Activated CD4-positive, CD25-positive, alpha-beta regulatory T cell treated with anti-CD3 and anti-CD28 coated beads, Interleukin-2, amount 50 U/mL, for 72 hours (primary cell): ENCODE measurements at regions not wholly inside any gene's neighbourhood (a gene's known extent, or its start where the extent isn't known, plus 50 kb on each side); places are given as distances from the start of the nearest gene placed in this dataset.

Experiments used
- DNase-seq: peaks from one replicate; pipeline ENCODE4 v3.0.0; 2021

GRCh38 chr10:20963721-20964595, 66.8 kb upstream of the NEBL start:
- no peak for DNase-seq

- no peak for DNase-seq
Measured at GRCh38 chr10:20963056-20963455, 65.9 kb upstream of the NEBL start.

GRCh38 chr10:20962165-20962564, 65.1 kb upstream of the NEBL start:
- no peak for DNase-seq

GRCh38 chr10:20959242-20959641, 62.1 kb upstream of the NEBL start:
- DNase-seq: no peak

- no peak for DNase-seq
Measured at GRCh38 chr10:20958764-20959163, 61.7 kb upstream of the NEBL start.

- DNase-seq: no peak
Measured at GRCh38 chr10:20958225-20958624, 61.1 kb upstream of the NEBL start.

- DNase-seq: no peak
Measured at GRCh38 chr10:20957744-20958143, 60.6 kb upstream of the NEBL start.

- DNase-seq: no peak
Measured at GRCh38 chr10:20956843-20957242, 59.7 kb upstream of the NEBL start.

- DNase-seq: no peak
Measured at GRCh38 chr10:20955355-20955893, 58.3 kb upstream of the NEBL start.

- no peak for DNase-seq
Measured at GRCh38 chr10:20954519-20954918, 57.4 kb upstream of the NEBL start.

GRCh38 chr10:20953120-20953519, 56.0 kb upstream of the NEBL start:
- DNase-seq: no peak

- no peak for DNase-seq
Measured at GRCh38 chr10:20949967-20950366, 52.9 kb upstream of the NEBL start.

GRCh38 chr10:20948686-20949327, 51.7 kb upstream of the NEBL start:
- DNase-seq: no peak
